ENCODE measurements at regions not wholly inside any gene's neighbourhood (a gene's known extent, or its start where the extent isn't known, plus 50 kb on each side); places are given as distances from the start of the nearest gene placed in this dataset.

DNA sequence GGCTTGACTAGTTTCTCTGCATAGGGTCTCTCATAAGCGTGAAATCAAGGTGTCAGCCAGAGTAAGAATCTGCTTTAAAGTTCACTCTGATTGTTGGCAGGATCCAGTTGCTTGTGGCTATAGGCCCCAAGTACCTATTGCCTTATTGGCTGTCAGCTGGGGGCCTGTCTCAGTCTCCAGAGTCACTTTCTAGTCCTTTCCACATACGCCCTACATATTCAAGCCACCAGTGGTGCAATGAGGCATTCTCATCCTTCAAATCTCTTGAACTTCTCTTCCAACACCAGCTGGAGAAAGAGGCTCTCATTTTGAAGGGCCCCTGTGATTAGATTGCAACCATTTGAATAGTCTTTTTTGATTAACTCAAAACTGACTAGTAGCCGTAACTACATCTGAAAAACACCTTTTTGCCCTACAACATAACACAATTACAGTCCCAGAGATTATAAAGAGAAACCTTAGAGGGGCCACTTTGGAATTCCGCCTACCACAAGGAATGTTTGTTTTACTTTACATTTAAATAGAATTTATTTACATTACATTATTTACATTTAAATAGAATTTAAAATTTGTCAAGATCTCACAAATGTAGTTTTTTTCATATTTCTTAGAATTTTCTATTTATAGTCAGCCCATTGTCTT is 520.1 kb downstream of the DSC3 start:
- TF ChIP-seq POLR2A (IDR thresholded peaks at IDR 0.05) (no peak), CTCF (IDR thresholded peaks at IDR 0.05) (no peak)
- H3K27ac ChIP-seq = no peak overlapping the region
- DNase-seq = no peak
- H3K36me3 ChIP-seq = no peaks in the 10 kb centered on the region
- H3K9me3 ChIP-seq = no peaks in the 10 kb centered on the region
- no peak overlapping the region for H3K4me3 ChIP-seq
- no peaks in the 10 kb centered on the region for H3K4me1 ChIP-seq
- H3K27me3 ChIP-seq = no peaks in the 10 kb centered on the region
- intact Hi-C loops (cut with DNase I; ENCODE audit: low total_unique reads) = no loop called here

DNA sequence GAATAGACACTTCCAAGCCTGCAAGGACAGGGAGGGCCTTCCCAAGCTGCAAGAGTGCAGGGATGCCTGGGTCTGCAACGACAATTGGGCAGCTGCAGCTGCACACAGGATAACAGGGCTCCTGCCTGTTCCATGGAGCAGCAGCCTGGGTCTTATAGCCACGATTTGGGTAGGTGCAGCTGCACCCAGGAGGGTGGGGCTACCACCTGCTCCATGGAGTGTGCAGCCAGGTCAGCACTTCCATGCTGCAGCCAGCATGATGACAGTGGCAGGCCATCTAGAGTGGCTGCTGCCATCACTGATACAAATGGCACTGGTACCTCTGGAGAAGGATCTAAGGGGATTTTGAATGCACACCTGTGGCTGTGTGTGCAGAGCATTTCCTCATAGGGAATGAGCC is 528.5 kb downstream of the DSC3 start:
- Histone ChIP-seq H3K27me3 (no peaks in the 10 kb centered on the region), H3K36me3 (no peaks in the 10 kb centered on the region), H3K4me3 (no peak overlapping the region), H3K9me3 (no peaks in the 10 kb centered on the region), H3K4me1 (no peaks in the 10 kb centered on the region), H3K27ac (no peak overlapping the region)
- no peak for TF ChIP-seq CTCF (IDR thresholded peaks at IDR 0.05)
- no peak for TF ChIP-seq POLR2A (IDR thresholded peaks at IDR 0.05)
- DNase-seq = no peak
- intact Hi-C loops (cut with DNase I; ENCODE audit: low total_unique reads) = no loop called here

DNA sequence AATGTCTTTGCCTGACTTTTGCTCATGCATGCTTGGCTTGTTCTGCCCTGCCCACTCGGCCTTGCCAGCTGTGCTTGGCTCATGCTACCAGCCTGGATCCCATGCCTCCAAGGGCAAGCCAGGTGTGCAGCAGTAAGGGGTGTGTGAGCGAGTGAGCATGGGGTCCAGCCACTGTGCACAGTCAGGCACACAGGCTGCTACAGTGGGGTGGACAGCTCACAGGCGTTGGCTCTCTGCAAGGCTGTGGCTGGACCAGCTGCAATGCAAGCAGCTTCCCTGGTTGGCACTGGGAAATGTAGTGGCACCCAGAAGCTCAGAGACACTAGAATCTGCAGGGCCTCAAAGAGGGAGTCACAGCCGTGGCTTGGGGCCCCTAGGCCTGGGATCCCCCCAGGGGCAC is 529.7 kb downstream of the DSC3 start:
- no peak for DNase-seq
- intact Hi-C loops (cut with DNase I; ENCODE audit: low total_unique reads) = no loop called here
- no peaks in the 10 kb centered on the region for H3K36me3 ChIP-seq
- no peaks in the 10 kb centered on the region for H3K4me1 ChIP-seq
- no peak for TF ChIP-seq POLR2A (IDR thresholded peaks at IDR 0.05)
- TF ChIP-seq CTCF (IDR thresholded peaks at IDR 0.05) = no peak
- H3K27me3 ChIP-seq = no peaks in the 10 kb centered on the region
- no peak overlapping the region for H3K27ac ChIP-seq
- H3K4me3 ChIP-seq = no peak overlapping the region
- H3K9me3 ChIP-seq = no peaks in the 10 kb centered on the region

GRCh38 chr18:30510882-30511281 is 531.7 kb downstream of the DSC3 start:
- no peaks in the 10 kb centered on the region for H3K27me3 ChIP-seq
- H3K9me3 ChIP-seq = no peaks in the 10 kb centered on the region
- H3K27ac ChIP-seq = no peak overlapping the region
- no peak for DNase-seq
- H3K4me1 ChIP-seq = no peaks in the 10 kb centered on the region
- H3K4me3 ChIP-seq = no peak overlapping the region
- TF ChIP-seq POLR2A (IDR thresholded peaks at IDR 0.05) (no peak), CTCF (IDR thresholded peaks at IDR 0.05) (no peak)
- intact Hi-C loops (cut with DNase I; ENCODE audit: low total_unique reads) = no loop called here
- H3K36me3 ChIP-seq = no peaks in the 10 kb centered on the region

DNA sequence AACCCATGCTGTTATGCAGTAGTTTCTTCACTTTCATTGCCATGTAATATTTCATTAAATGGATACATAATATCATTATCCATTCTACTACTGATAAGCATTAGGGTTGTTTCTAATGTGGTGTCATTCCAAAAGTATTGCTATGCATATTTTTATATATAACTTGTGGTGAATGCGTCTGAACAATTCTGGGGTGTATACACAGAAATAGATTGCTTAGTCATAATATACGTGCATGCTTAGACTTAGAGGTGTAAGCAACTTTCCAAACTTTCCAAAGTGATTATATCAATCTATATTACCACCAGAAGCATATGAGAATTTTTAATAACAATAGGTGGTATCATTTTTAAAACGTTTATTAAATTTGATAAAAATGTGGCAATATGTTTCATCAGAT is 540.9 kb downstream of the DSC3 start:
- Histone ChIP-seq H3K9me3 (no peaks in the 10 kb centered on the region), H3K4me3 (no peak overlapping the region), H3K27ac (no peak overlapping the region), H3K4me1 (no peaks in the 10 kb centered on the region), H3K27me3 (no peaks in the 10 kb centered on the region), H3K36me3 (no peaks in the 10 kb centered on the region)
- TF ChIP-seq POLR2A (IDR thresholded peaks at IDR 0.05) (no peak), CTCF (IDR thresholded peaks at IDR 0.05) (no peak)
- intact Hi-C loops (cut with DNase I; ENCODE audit: low total_unique reads) = no loop called here
- DNase-seq = no peak

Measured in uterus (tissue), 3 donors.